Esophagus muscularis mucosa (tissue), 3 donors: ENCODE measurements at regions not wholly inside any gene's neighbourhood (a gene's known extent, or its start where the extent isn't known, plus 50 kb on each side); places are given as distances from the start of the nearest gene placed in this dataset.

Experiments
- CTCF ChIP-seq, 3 experiments: fragments of 200-600 bp in 2 of 3; fragments of 450-650 bp in 1 of 3; sonication (generic) in 2 of 3; IDR thresholded peaks; one replicate each; pipeline ENCODE4 v1.5.1; 2017 to 2019; ENCODE audit warnings: antibody characterized with exemption in 3 of 3, mild to moderate bottlenecking in 2 of 3, moderate library complexity in 1 of 3
- POLR2A ChIP-seq: fragments of 450-650 bp; IDR thresholded peaks from one replicate; pipeline ENCODE4 v1.6.1; 2017; ENCODE audit warnings: antibody characterized with exemption, moderate library complexity, mild to moderate bottlenecking, low read depth
- POLR2AphosphoS5 ChIP-seq, 2 donors: sonication (generic); formaldehyde crosslinking; IDR thresholded peaks; one replicate each; pipeline ENCODE4 v1.6.1; 2017; ENCODE audit warnings: antibody characterized with exemption in 2 of 2

DNA sequence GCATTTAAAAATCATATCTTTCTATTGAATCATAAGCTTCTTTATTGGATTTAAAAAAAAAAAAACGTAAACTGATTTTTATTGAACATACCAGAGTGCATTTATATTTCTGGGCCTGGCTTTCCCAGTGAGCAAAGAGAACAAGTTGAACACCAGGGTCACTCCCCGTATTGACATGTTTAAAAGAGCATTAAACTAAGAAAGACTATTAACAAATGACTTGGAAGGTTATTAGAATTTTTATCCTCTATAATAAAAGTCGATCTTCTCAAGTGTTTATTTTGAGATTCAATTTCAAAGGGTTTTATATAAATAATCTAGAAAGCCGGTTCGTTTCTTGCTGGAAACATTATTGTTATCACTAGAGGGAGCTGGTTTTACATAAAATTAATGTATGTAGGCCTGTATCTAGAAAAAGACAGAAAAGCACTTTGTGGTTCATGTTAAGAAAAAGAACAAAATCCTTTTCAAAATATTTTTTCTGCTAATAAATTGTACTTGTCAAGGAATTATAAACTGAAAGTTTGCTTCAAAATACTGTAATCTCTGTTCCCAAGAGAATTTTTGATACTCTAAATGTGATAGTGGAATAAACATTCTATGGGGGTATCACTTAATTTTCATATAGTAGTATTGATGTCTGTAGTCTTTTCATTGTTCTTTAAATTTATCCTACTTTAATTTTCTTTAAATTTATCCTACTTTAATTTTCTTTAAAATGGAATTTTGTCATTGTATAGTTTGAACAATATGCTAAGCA is 321.8 kb upstream of the MME start:
- TF ChIP-seq POLR2A (no peak), CTCF (IDR thresholded peaks at IDR 0.05) (peak; percentile 44 to 55 (median 49)), POLR2AphosphoS5 (IDR thresholded peaks at IDR 0.05) (no peak)
